SU-DHL-6 (cell line): ENCODE measurements at regions not wholly inside any gene's neighbourhood (a gene's known extent, or its start where the extent isn't known, plus 50 kb on each side); places are given as distances from the start of the nearest gene placed in this dataset.

Source experiments
- CTCF ChIP-seq: fragments of 200-600 bp; sonication (generic); IDR thresholded peaks from one replicate; pipeline ENCODE4 v1.5.1; 2017; ENCODE audit warnings: antibody characterized with exemption, mild to moderate bottlenecking, low read length, moderate library complexity; ENCODE audit not compliant: insufficient read depth, poor library complexity, severe bottlenecking
- EZH2phosphoT487 ChIP-seq: fragments of 200-600 bp; sonication (generic), shearing (Covaris generic); conservative IDR thresholded peaks from 2 replicates; pipeline ENCODE4 v1.6.1; 2018; ENCODE audit warnings: mild to moderate bottlenecking, antibody characterized with exemption, low read length, moderate library complexity, mixed read lengths

GRCh38 chr4:28774344-28774743 is 1913.7 kb downstream of the STIM2 start:
- no peak for TF ChIP-seq CTCF
- TF ChIP-seq EZH2phosphoT487: no peak
